Esophagus muscularis mucosa (tissue), 4 donors: ENCODE measurements at regions not wholly inside any gene's neighbourhood (a gene's known extent, or its start where the extent isn't known, plus 50 kb on each side); places are given as distances from the start of the nearest gene placed in this dataset.

Experiments used
- EP300 ChIP-seq: sonication (generic); formaldehyde crosslinking; IDR thresholded peaks from one replicate; pipeline ENCODE4 v1.6.1; 2017; ENCODE audit warnings: antibody characterized with exemption
- POLR2A ChIP-seq: fragments of 450-650 bp; IDR thresholded peaks from one replicate; pipeline ENCODE4 v1.6.1; 2017; ENCODE audit warnings: antibody characterized with exemption, moderate library complexity, mild to moderate bottlenecking, low read depth
- TF ChIP-seq, protein P1 (sequence below), 3 experiments: fragments of 200-600 bp in 2 of 3; fragments of 450-650 bp in 1 of 3; sonication (generic) in 2 of 3; IDR thresholded peaks; one replicate each; pipeline ENCODE4 v1.5.1; 2017 to 2019; ENCODE audit warnings: antibody characterized with exemption in 3 of 3, mild to moderate bottlenecking in 2 of 3, moderate library complexity in 1 of 3

DNA sequence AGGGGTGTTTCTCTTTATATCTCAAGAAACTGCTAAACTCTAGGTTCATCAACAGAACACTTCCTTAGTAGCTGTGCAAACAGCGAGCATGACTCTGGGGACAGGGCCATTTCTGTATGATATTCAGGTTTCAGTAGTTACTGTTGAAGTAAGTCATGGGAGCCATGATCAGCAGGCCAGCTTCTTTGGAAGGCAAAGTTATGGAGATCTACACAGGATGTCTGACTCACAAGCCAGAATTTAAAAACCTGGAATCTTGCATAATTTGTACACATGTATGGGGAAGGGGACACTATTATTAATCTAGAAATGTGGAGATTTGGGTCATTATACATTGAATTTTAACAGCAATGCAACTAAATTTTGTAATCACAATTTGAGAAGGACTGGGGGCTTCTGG lies 187.8 kb upstream of the NR3C2 start:
- TF ChIP-seq, protein P1, sequence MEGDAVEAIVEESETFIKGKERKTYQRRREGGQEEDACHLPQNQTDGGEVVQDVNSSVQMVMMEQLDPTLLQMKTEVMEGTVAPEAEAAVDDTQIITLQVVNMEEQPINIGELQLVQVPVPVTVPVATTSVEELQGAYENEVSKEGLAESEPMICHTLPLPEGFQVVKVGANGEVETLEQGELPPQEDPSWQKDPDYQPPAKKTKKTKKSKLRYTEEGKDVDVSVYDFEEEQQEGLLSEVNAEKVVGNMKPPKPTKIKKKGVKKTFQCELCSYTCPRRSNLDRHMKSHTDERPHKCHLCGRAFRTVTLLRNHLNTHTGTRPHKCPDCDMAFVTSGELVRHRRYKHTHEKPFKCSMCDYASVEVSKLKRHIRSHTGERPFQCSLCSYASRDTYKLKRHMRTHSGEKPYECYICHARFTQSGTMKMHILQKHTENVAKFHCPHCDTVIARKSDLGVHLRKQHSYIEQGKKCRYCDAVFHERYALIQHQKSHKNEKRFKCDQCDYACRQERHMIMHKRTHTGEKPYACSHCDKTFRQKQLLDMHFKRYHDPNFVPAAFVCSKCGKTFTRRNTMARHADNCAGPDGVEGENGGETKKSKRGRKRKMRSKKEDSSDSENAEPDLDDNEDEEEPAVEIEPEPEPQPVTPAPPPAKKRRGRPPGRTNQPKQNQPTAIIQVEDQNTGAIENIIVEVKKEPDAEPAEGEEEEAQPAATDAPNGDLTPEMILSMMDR (IDR thresholded peaks at IDR 0.05), result no peak
- no peak for TF ChIP-seq EP300
- TF ChIP-seq POLR2A, result no peak
